Karpas-422 (cell line): ENCODE measurements at regions not wholly inside any gene's neighbourhood (a gene's known extent, or its start where the extent isn't known, plus 50 kb on each side); places are given as distances from the start of the nearest gene placed in this dataset.
"Not testable (repeated sequence)": the region's sequence is repeated elsewhere in the genome, so short reads cannot be mapped to it uniquely, and the experiment has no call there.

Experiments
- DNase-seq: peaks from one replicate; pipeline ENCODE4 v3.0.0-alpha.2; 2015
- H2AFZ ChIP-seq: fragments of 200-600 bp; sonication (generic); 2 replicates; pipeline ENCODE4 v1.6.1; 2014; ENCODE audit warnings: antibody characterized with exemption, low read length, mixed read lengths
- H3K27ac ChIP-seq: fragments of 200-600 bp; sonication (generic); 2 replicates; pipeline ENCODE4 v1.5.1; 2014; ENCODE audit warnings: mild to moderate bottlenecking, low read length, moderate library complexity
- H3K27me3 ChIP-seq: fragments of 200-600 bp; sonication (generic); 2 replicates; pipeline ENCODE4 v1.6.1; 2014; ENCODE audit warnings: low read length, mixed read lengths
- H3K36me3 ChIP-seq: fragments of 200-600 bp; sonication (generic); 2 replicates; pipeline ENCODE4 v1.6.1; 2014; ENCODE audit warnings: low read length, mixed read lengths; ENCODE audit not compliant: insufficient read depth
- H3K4me1 ChIP-seq: fragments of 200-600 bp; sonication (generic); 2 replicates; pipeline ENCODE4 v1.6.1; 2014; ENCODE audit warnings: mild to moderate bottlenecking, low read length, mixed read lengths
- H3K4me2 ChIP-seq: fragments of 200-600 bp; sonication (generic); 2 replicates; pipeline ENCODE4 v1.6.1; 2014; ENCODE audit warnings: low read length, low read depth, mild to moderate bottlenecking; ENCODE audit not compliant: poor library complexity, severe bottlenecking
- H3K4me3 ChIP-seq: fragments of 200-600 bp; sonication (generic); 2 replicates; pipeline ENCODE4 v1.5.1; 2014; ENCODE audit warnings: mild to moderate bottlenecking, antibody characterized with exemption, low read length, mixed read lengths
- H3K79me2 ChIP-seq: fragments of 200-600 bp; sonication (generic); 2 replicates; pipeline ENCODE4 v1.6.1; 2014; ENCODE audit warnings: mild to moderate bottlenecking, low read length, mixed read lengths
- H3K9ac ChIP-seq: fragments of 200-600 bp; sonication (generic); 2 replicates; pipeline ENCODE4 v1.6.0; 2014; ENCODE audit warnings: low read length
- H3K9me2 ChIP-seq: fragments of 200-600 bp; sonication (generic), shearing (Covaris generic); replicated peaks from 2 replicates; pipeline ENCODE4 v1.6.0; 2014; ENCODE audit warnings: mild to moderate bottlenecking, low read length, moderate library complexity; ENCODE audit not compliant: insufficient read depth
- H3K9me3 ChIP-seq: fragments of 300-700, 200-600 bp; sonication (generic); 2 replicates; pipeline ENCODE4 v1.6.1; 2014; ENCODE audit warnings: low read length, mixed read lengths
- H4K20me1 ChIP-seq: fragments of 200-600 bp; sonication (generic); 2 replicates; pipeline ENCODE4 v1.6.1; 2014; ENCODE audit warnings: mild to moderate bottlenecking, antibody characterized with exemption, low read length, low read depth; ENCODE audit not compliant: insufficient read depth

GRCh38 chr13:75194717-75195462 is 287.1 kb downstream of the TBC1D4 start:
- no peak for DNase-seq
- H3K36me3 ChIP-seq = no peaks in the 10 kb centered on the region
- no peak overlapping the region for H3K27ac ChIP-seq
- no peaks in the 10 kb centered on the region for H3K27me3 ChIP-seq
- H4K20me1 ChIP-seq = no peaks in the 10 kb centered on the region
- no peak overlapping the region for H3K4me2 ChIP-seq
- no peaks in the 10 kb centered on the region for H3K79me2 ChIP-seq
- no peak overlapping the region for H2AFZ ChIP-seq
- no peaks in the 10 kb centered on the region for H3K9me3 ChIP-seq
- H3K9me2 ChIP-seq = no peaks in the 10 kb centered on the region
- H3K9ac ChIP-seq = no peak overlapping the region
- H3K4me3 ChIP-seq = no peak overlapping the region
- H3K4me1 ChIP-seq = no peaks in the 10 kb centered on the region

- Histone ChIP-seq H3K9me3 (no peaks in the 10 kb centered on the region), H3K4me1 (no peaks in the 10 kb centered on the region), H3K27me3 (no peaks in the 10 kb centered on the region), H4K20me1 (no peaks in the 10 kb centered on the region), H3K9me2 (no peaks in the 10 kb centered on the region), H3K79me2 (no peaks in the 10 kb centered on the region), H3K4me3 (no peak overlapping the region), H3K27ac (no peak overlapping the region), H3K4me2 (no peak overlapping the region), H3K9ac (no peak overlapping the region), H3K36me3 (no peaks in the 10 kb centered on the region), H2AFZ (no peak overlapping the region)
- no peak for DNase-seq
Measured at GRCh38 chr13:75186379-75186778, 295.6 kb downstream of the TBC1D4 start.

GRCh38 chr13:75181906-75182305 is 300.1 kb downstream of the TBC1D4 start:
- H3K79me2 ChIP-seq = no peaks in the 10 kb centered on the region
- H3K9me2 ChIP-seq = no peaks in the 10 kb centered on the region
- no peak overlapping the region for H3K4me3 ChIP-seq
- no peaks in the 10 kb centered on the region for H3K27me3 ChIP-seq
- no peak overlapping the region for H3K4me2 ChIP-seq
- H3K36me3 ChIP-seq = no peaks in the 10 kb centered on the region
- no peak for DNase-seq
- H4K20me1 ChIP-seq = no peaks in the 10 kb centered on the region
- H3K27ac ChIP-seq = no peak overlapping the region
- no peak overlapping the region for H3K9ac ChIP-seq
- no peak overlapping the region for H2AFZ ChIP-seq
- H3K9me3 ChIP-seq = no peaks in the 10 kb centered on the region
- H3K4me1 ChIP-seq = no peaks in the 10 kb centered on the region

GRCh38 chr13:75180805-75181455 is 301.0 kb downstream of the TBC1D4 start:
- no peak for DNase-seq
- H3K79me2 ChIP-seq = no peaks in the 10 kb centered on the region
- no peaks in the 10 kb centered on the region for H3K9me2 ChIP-seq
- no peaks in the 10 kb centered on the region for H3K9me3 ChIP-seq
- H3K9ac ChIP-seq = no peak overlapping the region
- H2AFZ ChIP-seq = no peak overlapping the region
- no peak overlapping the region for H3K27ac ChIP-seq
- H3K4me3 ChIP-seq = no peak overlapping the region
- H3K4me1 ChIP-seq = no peaks in the 10 kb centered on the region
- no peaks in the 10 kb centered on the region for H4K20me1 ChIP-seq
- H3K27me3 ChIP-seq = no peaks in the 10 kb centered on the region
- H3K36me3 ChIP-seq = no peaks in the 10 kb centered on the region
- H3K4me2 ChIP-seq = no peak overlapping the region

GRCh38 chr13:75178436-75178835 is 303.5 kb downstream of the TBC1D4 start:
- no peak overlapping the region for H3K9ac ChIP-seq
- no peaks in the 10 kb centered on the region for H3K9me3 ChIP-seq
- H3K9me2 ChIP-seq = no peaks in the 10 kb centered on the region
- no peaks in the 10 kb centered on the region for H4K20me1 ChIP-seq
- no peak overlapping the region for H3K4me2 ChIP-seq
- no peak overlapping the region for H3K4me3 ChIP-seq
- no peaks in the 10 kb centered on the region for H3K27me3 ChIP-seq
- H3K36me3 ChIP-seq = no peaks in the 10 kb centered on the region
- no peaks in the 10 kb centered on the region for H3K79me2 ChIP-seq
- H3K27ac ChIP-seq = no peak overlapping the region
- no peak overlapping the region for H2AFZ ChIP-seq
- DNase-seq = no peak
- no peaks in the 10 kb centered on the region for H3K4me1 ChIP-seq

GRCh38 chr13:75175575-75175974 is 306.4 kb downstream of the TBC1D4 start:
- H3K79me2 ChIP-seq = no peaks in the 10 kb centered on the region

GRCh38 chr13:75175097-75175496 is 306.9 kb downstream of the TBC1D4 start:
- DNase-seq, H3K79me2 ChIP-seq, H3K4me3 ChIP-seq, H3K27ac ChIP-seq, H3K9ac ChIP-seq, H3K9me3 ChIP-seq, H4K20me1 ChIP-seq, H3K4me1 ChIP-seq, H3K36me3 ChIP-seq, H3K4me2 ChIP-seq, H2AFZ ChIP-seq, H3K27me3 ChIP-seq, H3K9me2 ChIP-seq: not testable (repeated sequence)

More at GRCh38 chr13:75175575-75175974, 306.4 kb downstream of the TBC1D4 start:
- H3K27me3 ChIP-seq = no peaks in the 10 kb centered on the region
- no peak overlapping the region for H3K27ac ChIP-seq
- no peaks in the 10 kb centered on the region for H3K9me3 ChIP-seq
- no peaks in the 10 kb centered on the region for H3K4me1 ChIP-seq
- H2AFZ ChIP-seq = no peak overlapping the region
- H3K9me2 ChIP-seq = no peaks in the 10 kb centered on the region
- no peaks in the 10 kb centered on the region for H4K20me1 ChIP-seq
- H3K9ac ChIP-seq = no peak overlapping the region
- H3K4me2 ChIP-seq = no peak overlapping the region
- no peak overlapping the region for H3K4me3 ChIP-seq
- DNase-seq = no peak
- no peaks in the 10 kb centered on the region for H3K36me3 ChIP-seq

GRCh38 chr13:75174481-75174880 is 307.5 kb downstream of the TBC1D4 start:
- Histone ChIP-seq H3K27ac (no peak overlapping the region), H3K79me2 (no peaks in the 10 kb centered on the region), H3K4me2 (no peak overlapping the region), H3K27me3 (no peaks in the 10 kb centered on the region), H4K20me1 (no peaks in the 10 kb centered on the region), H3K36me3 (no peaks in the 10 kb centered on the region), H2AFZ (no peak overlapping the region), H3K4me3 (no peak overlapping the region), H3K9ac (no peak overlapping the region), H3K4me1 (no peaks in the 10 kb centered on the region), H3K9me3 (no peaks in the 10 kb centered on the region), H3K9me2 (no peaks in the 10 kb centered on the region)
- DNase-seq = no peak
